CD14-positive monocyte (primary cell): ENCODE measurements at regions not wholly inside any gene's neighbourhood (a gene's known extent, or its start where the extent isn't known, plus 50 kb on each side); places are given as distances from the start of the nearest gene placed in this dataset.

Source experiments
- DNase-seq, 3 donors: peaks; one replicate each; pipeline ENCODE4 v3.0.0-alpha.2; 2011 to 2022
- H2AFZ ChIP-seq: 2 replicates; pipeline ENCODE4 v1.6.0; 2012; ENCODE audit warnings: mild to moderate bottlenecking, low read depth, low read length, inconsistent platforms; ENCODE audit not compliant: insufficient read depth, poor library complexity, severe bottlenecking
- H3K27ac ChIP-seq, 2 donors: 1 replicate in 1 of 2; 2 replicates in 1 of 2; pipeline ENCODE4 v1.5.1; 2012 to 2013; ENCODE audit warnings: low read length in 2 of 2, control low read depth in 1 of 2, inconsistent platforms in 1 of 2, low read depth in 1 of 2, mild to moderate bottlenecking in 1 of 2
- H3K27me3 ChIP-seq, 2 donors: one replicate each; pipeline versions ENCODE4 v1.6.0 to v1.6.1; 2011 to 2013; ENCODE audit warnings: low read length in 2 of 2; ENCODE audit not compliant: control insufficient read depth in 2 of 2, insufficient read depth in 2 of 2
- H3K36me3 ChIP-seq, 2 donors: replicated peaks in 1 of 2; 1 replicate in 1 of 2; 2 replicates in 1 of 2; pipeline versions ENCODE4 v1.5.1 to v1.6.1; 2012 to 2013; ENCODE audit warnings: low read length in 2 of 2, control low read depth in 1 of 2, inconsistent platforms in 1 of 2, mild to moderate bottlenecking in 1 of 2; ENCODE audit not compliant: insufficient read depth in 2 of 2, control insufficient read depth in 1 of 2
- H3K4me1 ChIP-seq, 2 donors: 1 replicate in 1 of 2; 2 replicates in 1 of 2; pipeline versions ENCODE4 v1.5.1 to v1.6.1; 2012 to 2013; ENCODE audit warnings: low read length in 2 of 2, control low read depth in 1 of 2, inconsistent platforms in 1 of 2, mild to moderate bottlenecking in 1 of 2, moderate library complexity in 1 of 2; ENCODE audit not compliant: insufficient read depth in 2 of 2, control insufficient read depth in 1 of 2
- H3K4me2 ChIP-seq: replicated peaks from 2 replicates; pipeline ENCODE3; 2012; ENCODE audit warnings: low read length, moderate library complexity, mild to moderate bottlenecking; ENCODE audit not compliant: poor library complexity, severe bottlenecking; ENCODE audit errors: extremely low read depth
- H3K4me3 ChIP-seq, 3 experiments: fragments of 200-600 bp in 1 of 3; sonication (generic) in 1 of 3; replicated peaks in 1 of 3; 1 replicate in 2 of 3; 2 replicates in 1 of 3; pipeline ENCODE4 v1.5.1; 2011 to 2013; ENCODE audit warnings: low read length in 3 of 3, mild to moderate bottlenecking in 3 of 3, control low read depth in 2 of 3, low read depth in 2 of 3, inconsistent platforms in 1 of 3, moderate library complexity in 1 of 3
- H3K79me2 ChIP-seq: 2 replicates; pipeline ENCODE4 v1.6.0; 2012; ENCODE audit warnings: mild to moderate bottlenecking, control low read depth, inconsistent platforms, low read length, moderate library complexity; ENCODE audit not compliant: insufficient read depth
- H3K9ac ChIP-seq: 2 replicates; pipeline ENCODE4 v1.6.0; 2017; ENCODE audit warnings: low read length, mild to moderate bottlenecking; ENCODE audit not compliant: insufficient read depth, poor library complexity, severe bottlenecking
- H3K9me3 ChIP-seq, 2 donors: replicated peaks in 1 of 2; 1 replicate in 1 of 2; 2 replicates in 1 of 2; pipeline versions ENCODE4 v1.5.1 to v1.6.1; 2012 to 2013; ENCODE audit warnings: low read length in 2 of 2, control low read depth in 1 of 2; ENCODE audit not compliant: control insufficient read depth in 1 of 2, insufficient read depth in 1 of 2
- H4K20me1 ChIP-seq: 2 replicates; pipeline ENCODE4 v1.6.0; 2012; ENCODE audit warnings: mild to moderate bottlenecking, low read length, control low read depth, moderate library complexity; ENCODE audit not compliant: insufficient read depth
- H3K27ac Mint-ChIP-seq, 7 donors: one replicate each; pipeline ENCODE4 v1.8.0; 2020; ENCODE audit warnings: mild to moderate bottlenecking in 7 of 7, mixed read lengths in 7 of 7, moderate library complexity in 6 of 7, inconsistent platforms in 2 of 7
- H3K27me3 Mint-ChIP-seq, 3 donors: one replicate each; pipeline ENCODE4 v1.8.0; 2021 to 2022; ENCODE audit warnings: low read depth in 3 of 3, mild to moderate bottlenecking in 3 of 3, mixed read lengths in 3 of 3, moderate library complexity in 3 of 3, inconsistent platforms in 1 of 3
- H3K36me3 Mint-ChIP-seq, 2 donors: one replicate each; pipeline ENCODE4 v1.8.0; 2020; ENCODE audit warnings: mixed read lengths in 2 of 2, inconsistent platforms in 1 of 2, mild to moderate bottlenecking in 1 of 2
- H3K4me1 Mint-ChIP-seq: one replicate; pipeline ENCODE4 v1.8.0; 2020; ENCODE audit warnings: mild to moderate bottlenecking, mixed read lengths
- H3K4me3 Mint-ChIP-seq, 2 donors: one replicate each; pipeline ENCODE4 v1.8.0; 2020; ENCODE audit warnings: mild to moderate bottlenecking in 2 of 2, mixed read lengths in 2 of 2, moderate library complexity in 1 of 2
- H3K9me3 Mint-ChIP-seq, 7 donors: one replicate each; pipeline ENCODE4 v1.8.0; 2020 to 2022; ENCODE audit warnings: mixed read lengths in 7 of 7, mild to moderate bottlenecking in 6 of 7, moderate library complexity in 6 of 7, inconsistent platforms in 2 of 7
- CTCF ChIP-seq: fragments of 200-600 bp; IDR thresholded peaks from one replicate; pipeline ENCODE4 v1.8.0; 2022; ENCODE audit warnings: antibody characterized with exemption, mild to moderate bottlenecking
- WGBS: methylation state at CpG from one replicate; pipeline ENCODE4 v1.1.5; 2013; ENCODE audit warnings: missing lambda C conversion rate; ENCODE audit not compliant: insufficient coverage; 5-methylcytosine and 5-hydroxymethylcytosine counted together
- intact Hi-C, 2 donors: fragments of 100-400 bp; cut with micrococcal nuclease; formaldehyde crosslinking; loops; one replicate each; pipeline versions ENCODE4 v1.15.0 to v1.15.1; 2023

- no peaks in the 10 kb centered on the region for H3K36me3 Mint-ChIP-seq
- no peak for DNase-seq
- no peak overlapping the region for H2AFZ ChIP-seq
- no peak overlapping the region for H3K9ac ChIP-seq
- H3K4me1 Mint-ChIP-seq = no peaks in the 10 kb centered on the region
- intact Hi-C loops = no loop called here
- no peaks in the 10 kb centered on the region for H3K27me3 ChIP-seq
- H3K36me3 ChIP-seq = no peaks in the 10 kb centered on the region
- H3K4me3 Mint-ChIP-seq = no peak overlapping the region
- H3K4me3 ChIP-seq = no peak overlapping the region
- no peak overlapping the region for H3K27ac Mint-ChIP-seq
- TF ChIP-seq CTCF = no peak
- no peaks in the 10 kb centered on the region for H3K79me2 ChIP-seq
- peaks cover 8 to 11% of the 10 kb centered on the region in 2 donors for H3K9me3 ChIP-seq
- peaks cover 0 to 5% (median 0%) of the 10 kb centered on the region in 3 donors for H3K27me3 Mint-ChIP-seq
- H3K27ac ChIP-seq = no peak overlapping the region
- H3K9me3 Mint-ChIP-seq = peaks cover 2 to 15% (median 5%) of the 10 kb centered on the region in 7 donors
- H4K20me1 ChIP-seq = no peaks in the 10 kb centered on the region
- H3K4me2 ChIP-seq = no peak overlapping the region
- WGBS = no CpG with 5 or more reads among the region's 4 CpGs
- H3K4me1 ChIP-seq = no peaks in the 10 kb centered on the region
These were observed 174.7 kb downstream of the MAP2K4 start for GRCh38 chr17:12195418-12195817.

GRCh38 chr17:12201294-12201880, 180.7 kb downstream of the MAP2K4 start:
- no peaks in the 10 kb centered on the region for H3K79me2 ChIP-seq
- H3K4me1 ChIP-seq = no peaks in the 10 kb centered on the region
- Mint-ChIP-seq H3K36me3 (no peaks in the 10 kb centered on the region), H3K27ac (no peak overlapping the region), H3K4me1 (no peaks in the 10 kb centered on the region), H3K9me3 (peaks cover 2 to 20% (median 15%) of the 10 kb centered on the region in 7 donors), H3K27me3 (peaks cover 0 to 3% (median 2%) of the 10 kb centered on the region in 3 donors), H3K4me3 (no peak overlapping the region)
- H2AFZ ChIP-seq = no peak overlapping the region
- no peaks in the 10 kb centered on the region for H4K20me1 ChIP-seq
- no peak overlapping the region for H3K4me3 ChIP-seq
- no peak overlapping the region for H3K9ac ChIP-seq
- H3K9me3 ChIP-seq = peaks cover 10 to 13% of the 10 kb centered on the region in 2 donors
- no peak for TF ChIP-seq CTCF
- 88% methylated on average over 2 of the region's 4 CpGs for WGBS
- DNase-seq = no peak
- no peak overlapping the region for H3K27ac ChIP-seq
- no peaks in the 10 kb centered on the region for H3K36me3 ChIP-seq
- intact Hi-C loops = no loop called here
- no peaks in the 10 kb centered on the region for H3K27me3 ChIP-seq
- H3K4me2 ChIP-seq = no peak overlapping the region
